GM19467 (cell line): ENCODE measurements at regions not wholly inside any gene's neighbourhood (a gene's known extent, or its start where the extent isn't known, plus 50 kb on each side); places are given as distances from the start of the nearest gene placed in this dataset.

Experiments used
- ATAC-seq: cut with Tn5 transposase; IDR thresholded peaks from one replicate; pipeline ENCODE4 v1.9.1; 2021; ENCODE audit warnings: mild to moderate bottlenecking, moderate library complexity; ENCODE audit not compliant: unreplicated experiment

DNA sequence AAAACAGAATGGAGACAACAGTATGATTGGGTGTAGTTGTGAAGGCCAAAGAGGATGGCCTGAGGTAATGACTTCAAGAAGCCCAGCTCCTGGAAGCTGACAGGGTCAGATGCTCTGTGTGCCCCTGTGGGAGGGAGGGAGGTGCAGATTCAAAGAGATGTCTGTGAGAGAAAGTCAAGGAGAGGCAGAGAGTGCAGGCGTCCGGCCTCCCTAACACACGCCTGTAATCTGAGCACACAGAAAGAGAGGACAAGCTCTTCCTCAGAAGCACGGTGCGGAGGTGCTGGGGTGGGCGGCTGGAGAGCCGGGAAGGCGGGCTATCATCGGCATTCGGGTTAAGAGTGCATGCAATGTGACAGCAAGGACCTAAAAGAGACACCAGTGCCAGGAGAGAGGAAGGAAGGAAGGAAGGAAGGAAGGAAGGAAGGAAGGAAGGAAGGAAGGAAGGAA is 238.2 kb upstream of the HES1 start:
- no peak for ATAC-seq

DNA sequence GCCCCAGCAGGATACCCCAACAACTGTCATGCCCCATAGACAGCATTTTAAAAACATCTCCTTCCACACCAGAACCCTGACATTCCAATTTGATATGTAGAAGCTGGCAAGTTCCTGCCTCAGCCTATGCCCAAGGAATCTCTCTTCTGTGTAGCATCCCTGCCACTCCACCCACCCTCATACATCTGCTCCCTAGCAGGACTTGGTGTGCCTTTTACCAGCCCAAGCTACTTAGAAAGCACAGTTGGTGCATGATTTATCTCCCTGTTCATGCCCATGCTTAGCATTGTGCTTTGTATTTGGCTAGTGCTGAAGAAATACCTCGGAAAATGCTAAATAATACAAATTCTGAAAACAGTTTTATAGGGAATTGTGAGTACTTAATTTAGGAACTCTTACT is 236.9 kb upstream of the HES1 start:
- no peak for ATAC-seq

DNA sequence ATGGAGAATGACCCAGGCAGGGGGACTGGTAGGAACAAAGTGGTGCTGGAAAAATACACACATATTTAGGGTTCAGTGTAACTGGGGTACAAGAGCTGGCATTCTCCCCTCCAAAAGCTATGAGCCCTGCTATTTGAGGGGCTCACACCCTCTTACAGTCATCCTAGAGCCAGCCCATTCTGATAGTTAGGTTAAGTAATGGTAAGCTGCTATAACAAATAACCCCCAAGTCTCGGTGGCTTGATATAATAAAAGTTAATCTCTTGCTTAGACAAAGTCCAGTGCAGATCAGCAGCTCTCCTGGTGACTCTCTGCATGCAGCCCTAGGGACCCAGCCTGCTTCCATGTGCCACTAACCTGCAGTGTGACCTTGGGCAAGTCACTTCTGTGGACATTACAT is 234.9 kb upstream of the HES1 start:
- no peak for ATAC-seq

DNA sequence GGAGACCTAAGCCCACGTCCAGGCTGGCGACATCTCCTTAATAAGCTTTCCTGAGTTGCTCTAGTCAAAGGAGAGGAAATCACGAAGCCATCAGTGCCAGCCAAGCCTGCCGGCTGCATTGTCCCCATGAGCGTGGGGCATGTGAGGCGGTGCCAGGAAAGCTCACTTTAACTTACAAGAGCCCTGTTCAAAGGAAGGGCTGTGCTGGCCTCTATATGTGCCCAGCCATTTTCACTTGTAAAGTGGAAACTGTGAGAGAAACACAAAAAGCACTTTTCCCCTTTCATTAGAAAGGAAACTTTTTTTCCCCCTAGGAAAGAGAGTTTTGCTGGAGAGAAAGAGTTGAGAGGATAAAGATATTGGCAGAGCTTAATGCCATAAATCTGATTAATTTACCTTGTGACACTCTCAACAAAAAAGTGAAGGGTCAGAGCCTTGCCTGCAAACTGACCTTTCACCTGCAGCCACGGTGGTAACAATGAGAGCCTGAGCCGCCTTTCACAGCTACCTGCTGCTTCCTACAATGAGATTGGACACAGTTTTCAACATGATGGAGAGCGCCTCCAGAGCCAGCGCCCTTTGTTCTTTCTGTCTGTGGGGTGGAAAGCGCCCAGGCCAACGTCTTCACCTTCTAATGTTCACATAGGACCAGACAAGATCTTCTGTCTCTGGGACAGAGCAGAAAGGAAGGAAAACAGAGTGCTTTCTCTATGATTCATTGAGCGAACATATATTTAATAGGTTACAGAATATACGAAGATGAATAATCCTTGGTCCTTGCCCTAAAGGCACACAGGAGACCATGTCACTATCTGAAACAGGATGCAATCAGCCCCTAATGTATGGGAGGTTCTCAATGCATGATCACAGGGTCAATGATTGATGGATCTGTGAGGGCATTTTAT is 233.1 kb upstream of the HES1 start:
- peak; percentile 57 for ATAC-seq

DNA sequence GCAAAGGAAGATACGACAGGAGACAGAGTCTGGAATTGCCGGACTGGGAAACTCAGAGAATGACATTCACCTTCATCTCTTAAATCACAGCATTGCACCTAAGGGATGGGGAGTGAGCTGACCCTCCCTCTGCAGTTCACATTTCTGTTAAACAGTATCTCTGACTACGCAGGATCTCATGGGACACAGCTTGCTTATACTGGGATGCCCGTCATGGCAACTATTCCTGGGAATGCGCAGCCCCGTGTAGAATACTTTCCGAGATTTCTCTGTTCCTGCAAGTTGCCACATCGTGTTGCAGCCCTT is 232.5 kb upstream of the HES1 start:
- no peak for ATAC-seq

DNA sequence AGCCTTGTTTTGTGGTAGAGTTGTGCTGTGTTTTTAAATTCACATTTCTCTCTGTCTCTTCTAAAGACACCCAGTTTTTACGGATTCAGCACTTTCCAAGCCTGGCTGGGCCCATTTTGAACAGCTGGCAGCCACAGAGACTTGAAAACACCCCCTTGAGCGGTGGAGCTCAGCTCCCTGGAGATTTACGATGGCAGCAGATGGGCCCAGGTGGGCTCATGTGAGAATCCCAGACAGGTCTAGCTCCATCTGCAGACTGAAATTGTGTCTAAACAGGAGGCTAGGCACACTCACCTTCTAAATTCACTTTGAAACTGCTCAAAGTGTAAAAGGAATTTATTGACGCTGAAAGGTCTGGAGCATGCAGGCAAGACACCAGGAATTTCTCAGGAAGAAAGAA is 232.0 kb upstream of the HES1 start:
- no peak for ATAC-seq

DNA sequence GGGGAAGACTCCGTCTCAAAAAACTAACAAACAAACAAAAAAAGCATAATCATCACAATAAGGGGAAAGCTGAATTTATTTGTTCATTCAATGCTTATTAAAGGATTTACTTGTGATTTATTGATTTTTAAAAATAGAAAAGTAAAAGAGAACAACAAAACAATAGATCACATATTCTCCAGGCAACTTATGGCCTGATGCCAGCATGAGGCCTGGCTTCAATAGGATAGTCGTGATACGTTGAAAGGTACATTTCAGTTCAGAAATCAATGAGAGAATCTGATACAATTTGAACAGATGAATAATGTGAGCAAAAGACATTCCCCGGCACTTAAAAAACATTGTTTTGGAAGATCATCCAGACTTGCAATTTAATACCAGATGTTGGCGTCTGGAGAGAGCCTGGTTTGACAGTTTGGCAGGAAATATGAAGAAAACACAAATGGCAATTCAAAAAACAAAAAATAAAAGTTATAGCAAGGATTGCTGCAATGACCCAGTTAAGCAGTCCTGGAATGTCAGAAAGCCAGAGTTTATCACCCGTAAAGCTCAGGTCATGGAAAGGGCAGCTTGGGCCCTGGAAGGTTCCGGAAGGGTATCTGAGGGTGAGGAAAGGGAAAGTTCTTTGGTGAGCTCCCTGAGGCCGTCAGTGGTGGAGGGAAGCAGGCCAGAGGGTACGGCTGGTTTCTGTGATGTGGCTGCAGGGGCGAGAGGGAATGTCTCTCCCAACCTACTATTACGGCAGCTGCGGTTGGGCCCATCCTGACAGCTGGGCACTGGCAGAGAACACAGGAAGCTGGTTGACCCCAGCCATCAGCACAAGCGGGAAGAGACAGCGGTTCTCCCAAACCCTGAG is 230.2 kb upstream of the HES1 start:
- ATAC-seq = no peak

DNA sequence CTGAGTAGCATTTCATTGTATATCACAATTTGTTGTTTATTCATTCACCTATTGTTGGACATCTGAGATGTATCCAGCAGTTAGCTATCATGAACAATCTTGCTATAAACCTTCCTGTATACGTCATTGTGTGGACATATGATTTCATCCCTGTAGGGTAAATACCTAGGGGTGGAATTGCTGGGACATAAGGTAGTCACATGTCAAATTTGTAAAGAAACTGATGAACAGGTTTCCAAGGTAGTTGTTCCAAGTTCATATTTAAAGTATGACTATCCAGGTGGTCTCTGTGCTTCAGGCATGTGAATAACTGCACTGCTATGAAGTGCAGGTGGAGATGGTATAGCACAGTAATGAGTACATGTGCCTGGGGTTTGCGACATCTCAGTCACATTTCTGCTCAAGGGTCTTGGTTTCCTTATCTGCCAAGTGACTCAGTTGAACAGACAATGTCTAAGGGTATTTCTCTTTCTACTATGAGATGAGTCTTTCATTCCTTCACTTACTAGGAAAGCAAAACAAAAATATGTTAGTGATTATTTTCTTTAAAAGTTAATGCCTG is 229.0 kb upstream of the HES1 start:
- no peak for ATAC-seq

DNA sequence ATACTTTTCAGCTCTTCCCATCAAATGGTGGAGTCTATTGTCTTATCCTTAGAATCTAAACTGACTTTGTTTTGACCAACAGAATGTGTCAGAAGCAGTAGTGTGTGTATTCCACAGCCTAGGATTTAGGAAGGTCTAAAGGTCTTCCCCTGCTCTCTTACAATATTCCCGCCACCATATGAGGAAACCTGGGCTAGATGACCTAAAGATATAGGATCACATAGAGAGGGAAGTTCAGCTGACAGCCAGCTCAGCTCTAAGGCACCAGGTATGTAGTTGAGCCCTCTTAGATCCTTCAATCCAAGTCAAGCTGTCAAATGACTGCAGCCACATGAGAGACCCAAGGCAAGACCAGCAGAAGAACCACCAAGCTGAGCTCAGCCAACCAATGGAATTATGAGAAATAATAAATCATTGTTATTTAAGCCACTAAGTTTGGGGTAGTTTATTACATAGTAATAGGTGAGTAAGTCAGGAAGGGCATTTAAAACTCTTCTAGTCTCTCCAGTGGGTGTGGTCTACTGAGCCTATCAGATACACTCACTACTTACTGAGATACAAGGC is 227.7 kb upstream of the HES1 start:
- ATAC-seq = no peak

DNA sequence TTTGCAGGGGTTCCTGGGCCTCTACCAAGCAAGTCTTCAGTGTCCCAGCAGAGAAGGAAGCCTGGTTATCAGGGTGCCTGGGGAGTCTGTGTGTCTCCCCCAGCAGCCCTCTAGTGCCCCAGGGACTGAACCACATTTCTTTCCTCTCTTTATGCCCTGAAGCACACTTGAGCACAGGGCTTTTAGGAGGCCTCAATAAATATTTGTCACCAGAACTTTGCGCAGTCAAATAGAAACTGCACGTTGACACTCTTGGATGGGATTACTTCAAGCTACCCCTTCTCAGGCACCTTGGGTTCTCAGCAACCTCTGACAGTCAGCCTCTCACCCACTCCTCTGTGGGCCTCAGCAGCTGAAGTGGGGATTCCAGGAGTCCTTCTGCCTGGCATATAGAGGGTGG is 226.6 kb upstream of the HES1 start:
- no peak for ATAC-seq

DNA sequence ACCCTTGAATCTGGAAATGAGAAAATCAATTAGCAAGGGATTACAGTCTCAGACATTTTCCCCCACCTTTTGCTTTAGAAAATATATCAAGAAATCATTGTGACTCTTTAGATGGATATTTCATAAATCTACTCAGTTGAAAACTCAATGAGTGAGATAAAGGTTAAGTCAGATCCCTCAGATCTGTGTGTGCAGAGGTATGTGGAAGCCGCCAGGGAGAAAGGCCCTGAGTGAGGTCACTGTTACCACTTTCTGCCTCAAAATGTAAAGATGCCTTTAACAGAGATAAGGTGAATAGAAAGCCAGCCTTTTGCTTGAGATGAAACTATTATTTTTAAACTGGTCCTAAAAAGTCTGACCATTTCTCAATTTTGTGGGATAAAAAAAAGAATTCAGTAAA is 225.6 kb upstream of the HES1 start:
- ATAC-seq = no peak

DNA sequence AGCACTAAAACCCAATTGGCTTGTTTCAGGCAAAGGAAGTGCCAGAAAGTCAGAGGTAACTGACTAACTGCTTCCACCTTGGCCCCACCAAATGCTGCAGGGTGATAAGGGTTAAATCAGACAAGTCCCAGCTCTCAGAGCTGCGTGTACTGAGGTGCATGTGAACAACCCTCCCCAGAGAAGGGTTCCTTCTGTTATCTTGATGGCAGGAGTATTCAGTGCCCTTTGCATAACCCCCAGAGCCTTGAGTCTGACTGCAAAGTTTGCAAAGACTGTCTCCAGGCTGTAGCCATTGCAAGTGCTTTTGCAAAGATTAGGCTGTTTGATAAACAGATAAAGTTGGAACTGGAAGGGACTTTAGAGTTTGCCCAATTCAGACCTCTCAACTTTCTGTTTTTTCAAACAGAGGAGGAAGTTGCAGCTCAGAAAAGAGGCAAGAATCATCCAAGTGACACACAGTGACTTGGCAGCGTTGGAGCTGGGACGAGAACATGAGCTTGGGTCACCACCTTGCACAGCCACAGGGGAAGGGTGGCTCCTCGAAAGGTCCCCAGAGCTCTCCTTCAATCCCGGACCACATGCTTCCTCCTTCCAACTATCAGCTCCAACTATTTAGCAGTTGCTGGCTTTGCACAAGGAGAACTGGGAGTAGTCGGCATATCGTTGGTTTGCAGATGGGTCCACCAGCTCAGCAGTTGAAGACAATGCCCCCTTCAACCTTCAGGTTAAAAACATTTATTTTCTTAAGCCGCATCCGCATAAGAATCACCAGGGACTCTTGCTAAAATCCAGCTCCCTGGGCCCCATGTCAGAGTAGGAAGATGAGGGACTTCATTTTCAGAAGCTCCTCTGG is 224.8 kb upstream of the HES1 start:
- no peak for ATAC-seq

DNA sequence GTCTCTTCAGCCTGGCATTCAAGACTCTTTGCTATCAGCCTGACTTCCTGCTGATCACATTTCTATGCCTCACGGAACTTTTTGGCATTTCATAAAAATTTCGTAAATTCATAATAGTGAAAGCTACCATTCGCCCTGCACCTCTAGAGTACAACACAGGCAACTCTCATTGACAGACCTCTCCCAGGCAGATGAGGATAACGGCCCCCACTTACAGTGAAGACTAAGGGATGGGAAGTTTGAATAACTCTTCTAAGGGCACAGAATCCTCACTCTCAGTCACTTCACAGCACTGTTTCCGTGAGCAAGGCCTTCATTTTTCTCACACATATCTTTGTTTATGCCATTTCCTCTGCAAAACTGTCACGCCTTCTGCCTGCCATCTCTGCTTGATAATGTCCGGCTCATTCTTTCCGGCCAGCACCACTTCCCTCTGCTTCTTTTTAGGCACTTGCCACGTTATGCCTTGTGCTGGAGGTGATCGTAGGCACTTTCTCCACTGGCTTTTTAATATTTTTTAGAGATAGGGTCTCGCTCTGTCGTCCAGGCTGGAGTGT is 224.1 kb upstream of the HES1 start:
- no peak for ATAC-seq

DNA sequence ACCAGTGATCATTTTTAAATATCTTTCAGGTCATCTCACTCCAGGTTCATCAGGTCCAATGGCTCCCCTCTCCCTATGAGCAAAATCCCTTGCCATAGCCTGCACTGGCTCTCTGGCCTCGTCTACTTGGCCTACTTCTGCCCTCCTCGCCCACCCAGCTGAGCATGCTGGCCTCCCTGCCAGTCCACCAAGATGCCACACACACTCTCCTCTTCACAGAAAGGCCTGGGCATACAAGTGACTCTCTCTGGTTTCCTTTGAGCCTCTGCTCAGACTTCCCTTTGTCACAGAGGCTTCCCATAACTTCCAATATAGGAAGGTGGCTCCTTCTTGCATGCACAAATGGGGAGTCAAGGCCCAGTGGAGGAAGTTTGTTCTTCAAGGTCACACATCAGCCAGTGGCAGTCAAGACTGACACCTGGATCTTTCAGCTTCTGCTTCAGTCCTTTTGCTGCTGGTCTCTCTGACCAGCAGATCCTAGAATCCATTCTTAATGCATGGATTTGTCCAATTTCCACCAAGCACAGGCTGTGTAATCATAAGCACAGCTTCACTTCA is 223.2 kb upstream of the HES1 start:
- ATAC-seq = no peak

DNA sequence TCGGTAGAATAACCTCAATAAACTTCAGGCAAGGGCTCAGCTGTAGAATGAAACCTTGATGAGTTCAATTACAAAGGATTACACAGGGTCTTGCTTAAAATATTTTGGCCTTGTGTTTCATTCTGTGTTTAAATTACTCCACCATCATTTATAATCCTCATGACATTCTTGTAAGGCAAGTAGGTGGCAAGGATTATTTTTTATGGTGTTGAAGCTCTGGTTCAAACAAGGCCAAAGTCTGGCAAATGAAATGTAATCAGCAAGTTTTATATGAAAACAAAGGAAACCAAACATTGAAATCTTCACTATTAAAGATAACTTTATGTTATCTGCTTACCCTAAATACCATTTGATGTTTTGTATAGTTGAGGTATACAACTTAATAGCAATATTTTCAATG is 221.3 kb upstream of the HES1 start:
- no peak for ATAC-seq

DNA sequence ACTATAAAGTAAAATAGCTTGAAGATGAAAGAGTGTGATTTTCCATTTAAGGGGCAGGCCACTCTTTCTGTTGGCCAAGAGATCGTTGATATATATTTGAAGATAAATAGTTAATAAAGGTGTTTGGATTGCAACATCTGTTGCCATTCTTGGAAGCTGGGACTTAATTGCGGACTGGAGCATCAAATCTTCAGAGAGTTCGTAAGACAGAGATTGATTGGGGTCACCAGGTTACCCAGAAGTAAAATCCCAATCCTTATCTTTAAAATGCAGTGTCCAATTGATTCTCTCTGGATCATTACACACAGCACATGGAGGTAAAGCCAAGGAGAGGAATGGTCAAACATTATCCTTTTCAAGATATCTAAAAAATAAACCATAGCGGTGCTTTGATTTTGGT is 220.8 kb upstream of the HES1 start:
- ATAC-seq = no peak

DNA sequence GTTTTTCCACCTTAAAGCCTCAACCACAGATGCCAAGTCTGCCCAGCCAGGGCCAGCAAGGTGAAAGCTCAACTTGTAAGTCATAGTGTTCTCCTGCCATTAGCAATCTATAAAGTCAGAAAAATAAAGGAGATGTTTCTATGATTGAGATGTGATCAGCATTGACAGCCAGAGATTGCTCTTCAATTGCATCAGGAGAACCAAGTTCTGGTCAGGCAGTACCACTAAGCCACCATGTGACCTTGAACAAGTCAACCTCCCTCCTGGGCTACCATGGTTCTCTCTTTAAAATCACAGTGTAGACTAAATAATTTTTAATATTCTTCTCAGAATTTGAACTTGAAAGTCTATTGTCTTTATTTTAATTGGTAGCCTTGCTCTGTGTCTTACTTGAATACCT is 220.3 kb upstream of the HES1 start:
- no peak for ATAC-seq

DNA sequence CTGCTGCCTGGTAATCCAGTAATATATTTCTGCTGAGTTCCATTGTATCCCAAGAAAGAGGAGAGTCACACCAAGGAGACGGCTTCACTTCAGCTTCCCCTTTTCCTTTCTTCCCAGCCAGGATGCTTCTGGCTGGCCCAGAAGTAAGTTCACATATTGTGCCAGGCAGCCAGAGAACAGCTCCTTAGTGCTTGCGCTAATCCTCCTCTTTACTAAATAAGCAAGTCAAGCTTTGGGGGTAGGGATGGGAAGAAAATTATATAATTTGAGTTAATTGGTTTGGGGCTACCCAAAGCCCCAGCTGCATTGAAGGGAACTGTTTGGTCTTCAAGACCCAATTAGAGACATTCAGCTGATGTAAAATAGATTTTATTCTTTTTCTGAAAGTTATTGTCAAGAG is 218.8 kb upstream of the HES1 start:
- no peak for ATAC-seq

DNA sequence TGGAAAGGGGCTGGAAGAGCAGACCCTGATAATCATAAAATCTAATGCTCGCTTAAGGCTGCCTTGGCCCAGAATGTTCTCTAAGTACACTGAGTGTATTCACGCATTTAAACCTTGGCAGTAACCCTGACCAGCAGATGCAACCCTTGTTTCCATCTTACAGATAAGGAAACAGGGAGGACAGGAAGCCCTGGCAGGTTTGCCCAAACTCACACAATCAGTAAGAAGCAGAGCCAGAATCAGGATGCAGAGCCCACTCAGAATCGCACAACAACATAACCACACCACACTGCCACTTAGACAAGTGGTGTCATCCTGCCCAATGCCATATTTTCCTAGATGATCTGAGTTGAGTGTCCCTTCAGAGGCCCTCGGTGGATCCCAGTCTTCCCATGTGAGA is 214.5 kb upstream of the HES1 start:
- no peak for ATAC-seq
